ENCODE measurements at regions not wholly inside any gene's neighbourhood (a gene's known extent, or its start where the extent isn't known, plus 50 kb on each side); places are given as distances from the start of the nearest gene placed in this dataset.

DNA sequence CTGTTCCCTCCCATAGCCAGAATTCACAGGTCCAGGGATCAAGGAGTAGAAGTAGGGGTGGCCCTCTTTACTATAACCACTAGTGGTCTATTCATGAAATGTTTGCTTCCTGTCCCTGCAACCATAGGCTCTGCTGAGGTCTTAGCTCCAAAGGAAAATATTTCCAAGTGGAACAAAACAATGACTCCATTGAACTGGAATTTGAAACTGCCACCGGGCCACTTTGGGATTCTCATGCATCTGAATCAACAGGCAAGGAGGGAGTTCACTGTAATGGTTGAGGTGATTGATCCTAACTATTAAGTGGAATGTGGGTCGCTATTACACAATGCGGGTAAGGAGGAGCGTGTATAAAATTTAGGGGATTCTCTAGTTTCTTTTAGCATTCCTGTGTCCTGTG lies 197.0 kb downstream of the ETNK1 start:
- TF ChIP-seq, protein P1, sequence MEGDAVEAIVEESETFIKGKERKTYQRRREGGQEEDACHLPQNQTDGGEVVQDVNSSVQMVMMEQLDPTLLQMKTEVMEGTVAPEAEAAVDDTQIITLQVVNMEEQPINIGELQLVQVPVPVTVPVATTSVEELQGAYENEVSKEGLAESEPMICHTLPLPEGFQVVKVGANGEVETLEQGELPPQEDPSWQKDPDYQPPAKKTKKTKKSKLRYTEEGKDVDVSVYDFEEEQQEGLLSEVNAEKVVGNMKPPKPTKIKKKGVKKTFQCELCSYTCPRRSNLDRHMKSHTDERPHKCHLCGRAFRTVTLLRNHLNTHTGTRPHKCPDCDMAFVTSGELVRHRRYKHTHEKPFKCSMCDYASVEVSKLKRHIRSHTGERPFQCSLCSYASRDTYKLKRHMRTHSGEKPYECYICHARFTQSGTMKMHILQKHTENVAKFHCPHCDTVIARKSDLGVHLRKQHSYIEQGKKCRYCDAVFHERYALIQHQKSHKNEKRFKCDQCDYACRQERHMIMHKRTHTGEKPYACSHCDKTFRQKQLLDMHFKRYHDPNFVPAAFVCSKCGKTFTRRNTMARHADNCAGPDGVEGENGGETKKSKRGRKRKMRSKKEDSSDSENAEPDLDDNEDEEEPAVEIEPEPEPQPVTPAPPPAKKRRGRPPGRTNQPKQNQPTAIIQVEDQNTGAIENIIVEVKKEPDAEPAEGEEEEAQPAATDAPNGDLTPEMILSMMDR (IDR thresholded peaks at IDR 0.05) = no peak
- TF ChIP-seq POLR2A (IDR thresholded peaks at IDR 0.05) = no peak
